ENCODE measurements at regions not wholly inside any gene's neighbourhood (a gene's known extent, or its start where the extent isn't known, plus 50 kb on each side); places are given as distances from the start of the nearest gene placed in this dataset.

DNA sequence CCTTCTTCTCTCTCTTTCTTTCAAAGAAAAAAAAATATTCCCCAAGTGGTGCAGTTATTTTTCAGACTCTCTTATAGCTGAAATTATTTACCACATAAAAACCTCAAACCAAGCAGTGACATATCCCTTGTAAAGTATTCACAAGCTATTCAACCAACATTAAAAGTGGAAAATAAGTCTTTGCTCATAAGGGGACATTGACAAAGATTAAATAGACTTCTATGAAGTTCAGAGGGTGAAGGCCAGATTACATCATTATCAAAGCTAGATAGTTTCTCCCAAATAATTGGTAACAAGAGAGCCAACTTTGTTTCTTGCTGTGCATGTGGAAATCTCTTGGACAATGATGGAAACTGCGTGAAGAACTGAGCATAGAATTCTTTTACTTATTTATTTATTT is 379.8 kb upstream of the RSPO3 start:
- H3K9me3 ChIP-seq (ENCODE audit: low read depth, low read length) = no peaks in the 10 kb centered on the region
- no peaks in the 10 kb centered on the region for H4K20me1 ChIP-seq (ENCODE audit: insufficient read depth, low read length)
- H3K4me3 ChIP-seq (ENCODE audit: insufficient read depth, low read length) = no peak overlapping the region
- no peak overlapping the region for H2AFZ ChIP-seq (ENCODE audit: low read length)
- H3K4me2 ChIP-seq (ENCODE audit: insufficient read depth, low read length) = no peak overlapping the region
- TF ChIP-seq CTCF (IDR thresholded peaks at IDR 0.05; ENCODE audit: extremely low read depth, low read depth, low read length) = no peak
- H3K36me3 ChIP-seq (ENCODE audit: insufficient read depth, low read length) = no peaks in the 10 kb centered on the region
- H3K27me3 ChIP-seq (ENCODE audit: insufficient read depth, low read length) = no peaks in the 10 kb centered on the region
- no peak for DNase-seq (ENCODE audit: insufficient read length, low spot score, missing footprints)
- H3K27ac ChIP-seq (ENCODE audit: low read depth, low read length) = no peak overlapping the region
- H3K79me2 ChIP-seq (ENCODE audit: insufficient read depth, low read length) = no peaks in the 10 kb centered on the region
- no peaks in the 10 kb centered on the region for H3K4me1 ChIP-seq (ENCODE audit: insufficient read depth, low read length)

DNA sequence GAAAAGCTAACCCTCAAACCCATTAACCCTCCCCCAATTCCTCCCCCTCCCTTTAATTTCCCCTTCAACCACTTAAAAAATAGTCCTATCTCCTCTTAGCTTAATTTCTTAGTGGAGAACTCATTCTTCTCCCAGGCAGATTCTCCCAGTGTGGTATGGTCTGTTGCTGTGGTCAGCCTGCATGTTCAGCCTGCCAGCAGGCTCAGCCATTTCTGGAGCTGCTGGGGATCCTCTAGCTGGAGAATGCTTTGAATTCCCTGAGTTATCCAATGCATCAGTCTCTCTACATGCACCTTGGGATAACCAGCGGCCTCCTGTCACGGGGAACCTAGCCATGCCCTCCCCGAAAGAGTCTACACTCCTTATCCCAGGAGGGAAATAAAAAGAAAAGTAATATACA is 375.4 kb upstream of the RSPO3 start:
- Histone ChIP-seq H3K4me1 (ENCODE audit: insufficient read depth, low read length) (no peaks in the 10 kb centered on the region), H2AFZ (ENCODE audit: low read length) (no peak overlapping the region), H3K27me3 (ENCODE audit: insufficient read depth, low read length) (no peaks in the 10 kb centered on the region), H3K79me2 (ENCODE audit: insufficient read depth, low read length) (no peaks in the 10 kb centered on the region), H3K4me3 (ENCODE audit: insufficient read depth, low read length) (no peak overlapping the region), H3K4me2 (ENCODE audit: insufficient read depth, low read length) (no peak overlapping the region), H3K9me3 (ENCODE audit: low read depth, low read length) (no peaks in the 10 kb centered on the region), H3K36me3 (ENCODE audit: insufficient read depth, low read length) (no peaks in the 10 kb centered on the region), H4K20me1 (ENCODE audit: insufficient read depth, low read length) (no peaks in the 10 kb centered on the region), H3K27ac (ENCODE audit: low read depth, low read length) (no peak overlapping the region)
- no peak for TF ChIP-seq CTCF (IDR thresholded peaks at IDR 0.05; ENCODE audit: extremely low read depth, low read depth, low read length)
- DNase-seq (ENCODE audit: insufficient read length, low spot score, missing footprints) = no peak

- Histone ChIP-seq H3K79me2 (ENCODE audit: insufficient read depth, low read length) (no peaks in the 10 kb centered on the region), H3K27me3 (ENCODE audit: insufficient read depth, low read length) (no peaks in the 10 kb centered on the region), H2AFZ (ENCODE audit: low read length) (no peak overlapping the region), H3K36me3 (ENCODE audit: insufficient read depth, low read length) (no peaks in the 10 kb centered on the region), H3K27ac (ENCODE audit: low read depth, low read length) (no peak overlapping the region), H3K4me1 (ENCODE audit: insufficient read depth, low read length) (no peaks in the 10 kb centered on the region), H3K9me3 (ENCODE audit: low read depth, low read length) (no peaks in the 10 kb centered on the region), H3K4me2 (ENCODE audit: insufficient read depth, low read length) (no peak overlapping the region), H3K4me3 (ENCODE audit: insufficient read depth, low read length) (no peak overlapping the region), H4K20me1 (ENCODE audit: insufficient read depth, low read length) (no peaks in the 10 kb centered on the region)
- DNase-seq (ENCODE audit: insufficient read length, low spot score, missing footprints) = no peak
- no peak for TF ChIP-seq CTCF (IDR thresholded peaks at IDR 0.05; ENCODE audit: extremely low read depth, low read depth, low read length)
Observed at GRCh38 chr6:126747728-126748540, 370.5 kb upstream of the RSPO3 start.

DNA sequence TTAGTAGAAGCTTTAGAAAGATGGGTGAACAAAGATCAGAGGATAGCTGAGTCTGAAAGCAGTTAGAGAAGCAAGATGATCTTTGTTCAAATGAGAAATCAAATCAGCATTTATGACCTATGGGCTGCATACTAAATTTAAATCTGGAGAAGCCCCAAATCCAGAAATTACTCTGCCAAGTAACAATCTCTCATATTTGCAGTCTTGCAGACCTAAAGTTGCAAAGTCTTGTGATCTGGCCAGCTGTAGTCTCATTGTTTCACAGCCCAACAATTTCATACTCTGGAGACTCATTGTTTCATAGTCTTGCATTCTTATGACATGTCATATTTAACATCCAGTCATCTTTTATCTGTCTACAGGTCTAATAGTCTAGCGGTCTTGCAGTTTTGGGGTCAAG is 364.9 kb upstream of the RSPO3 start:
- Histone ChIP-seq H4K20me1 (ENCODE audit: insufficient read depth, low read length) (no peaks in the 10 kb centered on the region), H3K4me3 (ENCODE audit: insufficient read depth, low read length) (no peak overlapping the region), H3K4me1 (ENCODE audit: insufficient read depth, low read length) (no peaks in the 10 kb centered on the region), H3K27ac (ENCODE audit: low read depth, low read length) (no peak overlapping the region), H2AFZ (ENCODE audit: low read length) (no peak overlapping the region), H3K36me3 (ENCODE audit: insufficient read depth, low read length) (no peaks in the 10 kb centered on the region), H3K79me2 (ENCODE audit: insufficient read depth, low read length) (no peaks in the 10 kb centered on the region), H3K27me3 (ENCODE audit: insufficient read depth, low read length) (no peaks in the 10 kb centered on the region), H3K9me3 (ENCODE audit: low read depth, low read length) (no peaks in the 10 kb centered on the region), H3K4me2 (ENCODE audit: insufficient read depth, low read length) (no peak overlapping the region)
- DNase-seq (ENCODE audit: insufficient read length, low spot score, missing footprints) = no peak
- TF ChIP-seq CTCF (IDR thresholded peaks at IDR 0.05; ENCODE audit: extremely low read depth, low read depth, low read length) = no peak

All from osteoblast (primary cell).